ENCODE measurements at regions not wholly inside any gene's neighbourhood (a gene's known extent, or its start where the extent isn't known, plus 50 kb on each side); places are given as distances from the start of the nearest gene placed in this dataset.

DNA sequence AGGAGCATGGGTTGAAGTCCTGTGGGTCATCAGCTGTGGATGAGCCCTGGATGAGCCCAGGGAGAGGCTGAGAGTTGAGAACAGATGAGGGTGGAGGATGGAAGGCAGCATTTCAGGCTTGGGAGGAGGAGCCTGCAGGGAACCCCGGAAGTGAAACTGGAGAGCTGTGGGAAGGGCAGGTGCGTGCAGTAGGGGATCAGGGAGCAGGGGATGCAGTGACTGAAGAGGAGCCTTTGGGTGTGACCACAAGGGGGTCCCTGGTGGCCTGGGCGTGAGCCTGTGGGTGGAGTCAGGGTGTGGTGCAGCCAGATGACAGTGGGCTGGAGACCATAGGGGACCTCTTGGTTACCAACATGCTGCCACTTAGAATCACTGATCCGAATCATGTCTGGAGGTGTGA, 115.5 kb downstream of the PAPOLA start:
- no peak for DNase-seq (ENCODE audit: low read depth in 2 of 2)

- DNase-seq (ENCODE audit: low read depth in 2 of 2), result no peak
Observed at GRCh38 chr14:96622926-96623325, 120.7 kb downstream of the PAPOLA start.

- DNase-seq (ENCODE audit: low read depth in 2 of 2), result no peak
Observed at GRCh38 chr14:96623676-96624484, 121.7 kb downstream of the PAPOLA start.

GRCh38 chr14:96624661-96625425, 122.7 kb downstream of the PAPOLA start:
- no peak for DNase-seq (ENCODE audit: low read depth in 2 of 2)

- no peak for DNase-seq (ENCODE audit: low read depth in 2 of 2)
Observed at GRCh38 chr14:96625426-96625985, 123.3 kb downstream of the PAPOLA start.

DNA sequence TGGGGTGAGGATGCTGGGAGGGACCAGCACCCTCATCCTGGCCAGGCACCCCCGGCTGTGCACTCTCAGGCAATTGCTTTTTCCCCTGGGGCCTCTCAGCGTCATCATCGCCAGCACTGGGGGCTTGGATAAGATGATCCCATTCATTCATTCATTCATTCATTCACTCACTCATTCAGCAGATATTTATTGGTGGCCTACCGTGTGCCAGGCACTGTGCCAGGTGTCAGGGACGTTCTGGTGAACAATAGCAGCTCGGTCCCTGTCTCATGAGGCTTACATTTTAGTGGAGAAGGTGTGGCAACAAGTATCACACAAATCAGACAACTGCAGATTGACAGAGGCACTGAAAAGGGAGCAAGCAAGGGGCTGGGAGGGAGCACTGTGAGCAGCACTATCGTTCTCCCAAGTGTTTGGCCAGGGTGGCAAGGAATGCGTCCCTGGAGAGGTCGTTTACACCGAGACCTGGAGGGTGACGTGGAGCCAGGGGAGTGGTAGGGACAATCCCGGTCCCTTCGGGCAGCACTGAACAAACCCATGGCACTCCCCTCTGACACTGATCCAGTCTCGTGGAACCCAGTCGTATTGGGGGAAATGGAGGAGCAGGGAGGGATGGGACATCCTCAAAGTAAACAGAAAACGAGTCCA, 124.1 kb downstream of the PAPOLA start:
- DNase-seq (ENCODE audit: low read depth in 2 of 2), result no peak

DNA sequence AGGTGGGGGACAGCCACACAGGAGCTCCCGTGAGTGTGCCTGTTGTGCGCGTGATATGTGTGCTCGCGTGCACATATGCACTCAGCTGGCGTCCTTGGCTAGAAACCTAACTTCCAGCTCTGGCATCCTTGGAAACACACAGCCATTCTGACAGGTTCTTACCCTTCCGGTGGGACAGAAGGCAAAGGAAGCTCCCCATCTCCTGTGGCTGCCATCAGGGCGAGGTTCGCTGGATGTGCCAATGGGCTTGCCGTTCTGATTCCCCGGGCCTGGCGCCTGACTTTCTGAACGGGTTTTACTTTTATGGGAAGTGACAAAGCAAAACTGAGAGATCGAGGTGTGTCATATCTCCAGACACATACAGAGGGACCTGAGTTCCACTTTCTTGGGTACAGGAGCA, 124.7 kb downstream of the PAPOLA start:
- no peak for DNase-seq (ENCODE audit: low read depth in 2 of 2)

DNA sequence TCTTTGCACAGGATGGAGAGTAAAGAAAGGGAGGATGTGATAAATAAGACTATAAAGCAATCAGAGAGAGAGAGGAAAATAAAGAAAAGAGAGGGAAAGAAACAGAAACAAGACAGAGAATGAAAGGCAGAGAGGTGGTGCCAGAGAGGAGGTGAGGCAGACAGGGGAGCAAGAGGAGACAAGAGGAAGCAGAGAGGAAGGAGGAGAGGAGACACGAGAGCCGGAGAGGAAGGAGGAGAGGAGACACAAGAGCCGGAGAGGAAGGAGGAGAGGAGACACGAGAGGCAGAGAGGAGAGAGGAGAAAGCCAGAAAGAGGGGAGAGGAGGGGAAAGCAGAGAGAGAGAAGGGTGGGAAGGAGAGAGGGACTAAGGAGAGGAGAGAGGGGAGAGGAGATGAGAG, 125.2 kb downstream of the PAPOLA start:
- no peak for DNase-seq (ENCODE audit: low read depth in 2 of 2)

DNA sequence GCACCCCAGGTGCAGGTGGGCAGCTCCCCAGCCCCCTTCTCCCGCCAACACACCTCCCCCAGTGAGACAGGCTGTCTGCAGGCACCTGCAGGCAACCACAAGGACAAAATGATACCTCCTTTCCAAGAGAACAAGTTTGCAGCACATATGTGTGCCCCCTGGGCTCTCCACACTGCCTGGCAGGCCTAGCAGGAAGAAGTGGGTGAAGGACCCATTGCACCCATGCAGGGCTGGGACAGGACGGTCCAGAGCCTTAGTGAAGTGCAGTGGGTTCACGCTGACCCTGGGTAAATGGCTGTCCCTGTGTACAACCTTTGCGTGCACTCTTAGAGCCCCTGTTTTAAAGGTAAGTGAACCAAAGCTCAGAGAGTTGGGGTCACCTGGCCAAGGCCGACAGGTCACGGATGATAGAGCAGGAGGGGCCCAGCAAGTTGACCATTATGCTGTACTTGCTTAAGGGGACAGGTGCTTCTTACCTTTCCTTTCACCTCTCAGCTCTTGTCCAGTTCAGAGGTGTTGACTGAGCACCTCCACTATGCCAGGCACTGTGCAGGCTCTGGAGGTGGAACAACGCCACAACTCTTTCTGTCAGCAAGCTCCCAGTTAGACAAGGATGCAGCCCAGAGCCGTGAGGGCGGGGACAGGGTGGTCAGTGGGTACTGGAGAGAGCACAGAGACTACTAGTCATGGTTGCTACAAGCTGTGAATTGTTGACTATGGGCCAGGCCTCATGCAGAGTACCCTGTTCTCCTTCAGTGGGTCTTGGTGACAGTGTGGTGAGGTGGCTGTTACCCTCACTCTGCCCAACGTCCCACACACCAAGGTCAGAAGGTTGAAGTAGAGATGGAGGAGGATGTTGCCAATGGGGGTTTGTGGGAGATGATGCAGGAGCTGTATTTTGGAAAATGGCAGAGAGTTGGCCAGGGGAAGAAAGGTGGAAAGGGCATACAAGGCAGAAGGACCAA, 125.9 kb downstream of the PAPOLA start:
- DNase-seq (ENCODE audit: low read depth in 2 of 2), result no peak

DNA sequence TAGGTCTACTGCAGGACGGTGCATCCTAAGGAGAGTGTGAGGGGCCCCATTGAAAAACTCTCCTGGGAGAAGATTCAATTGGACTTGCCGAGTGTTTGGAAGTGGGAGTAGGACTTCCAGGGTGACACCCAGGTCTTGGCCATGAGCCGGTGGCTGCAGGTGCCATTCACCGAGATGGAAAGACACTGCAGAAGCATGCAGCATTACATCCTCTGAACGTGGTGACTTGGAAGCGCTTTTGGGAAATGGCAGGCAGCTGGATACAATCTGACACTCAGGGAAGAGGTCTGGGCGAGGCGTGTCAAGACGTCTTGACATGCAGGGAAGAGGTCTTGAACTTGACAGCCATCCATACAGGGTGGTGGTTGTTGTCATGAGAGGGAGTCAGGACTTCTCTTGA, 126.9 kb downstream of the PAPOLA start:
- DNase-seq (ENCODE audit: low read depth in 2 of 2), result no peak

DNA sequence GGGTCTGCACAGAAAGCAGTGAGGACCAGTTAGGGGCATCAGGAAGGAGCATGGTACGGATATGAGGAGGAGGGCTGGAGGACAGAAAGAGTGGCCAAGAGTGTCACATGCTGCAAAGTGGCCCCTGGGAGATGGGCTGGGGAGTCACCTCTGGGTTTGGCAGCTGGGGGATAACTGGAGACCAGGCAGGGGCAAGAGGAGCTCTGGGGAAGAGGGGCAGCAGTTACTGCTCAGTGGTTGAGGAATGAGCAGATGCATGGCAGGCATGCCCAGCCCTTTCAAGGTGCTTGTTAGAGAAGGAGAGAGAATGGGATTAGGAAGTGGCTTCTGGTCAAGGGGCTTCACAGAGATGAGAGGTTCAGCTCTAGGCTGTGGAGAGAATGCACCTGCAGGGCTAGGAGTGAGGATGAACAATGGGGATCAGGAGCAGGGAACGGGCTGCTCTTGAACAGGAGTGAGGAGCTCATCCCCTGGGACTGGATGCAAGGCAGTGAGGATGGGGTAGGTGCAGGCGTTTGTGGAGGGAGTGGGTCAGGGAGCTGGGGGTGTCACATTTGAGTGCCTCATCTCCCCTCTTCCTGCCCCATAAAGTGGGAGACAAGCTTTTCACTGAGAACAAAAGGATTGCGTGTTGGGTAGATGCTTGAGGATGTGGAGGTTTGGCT, 127.5 kb downstream of the PAPOLA start:
- DNase-seq (ENCODE audit: low read depth in 2 of 2), result no peak

DNA sequence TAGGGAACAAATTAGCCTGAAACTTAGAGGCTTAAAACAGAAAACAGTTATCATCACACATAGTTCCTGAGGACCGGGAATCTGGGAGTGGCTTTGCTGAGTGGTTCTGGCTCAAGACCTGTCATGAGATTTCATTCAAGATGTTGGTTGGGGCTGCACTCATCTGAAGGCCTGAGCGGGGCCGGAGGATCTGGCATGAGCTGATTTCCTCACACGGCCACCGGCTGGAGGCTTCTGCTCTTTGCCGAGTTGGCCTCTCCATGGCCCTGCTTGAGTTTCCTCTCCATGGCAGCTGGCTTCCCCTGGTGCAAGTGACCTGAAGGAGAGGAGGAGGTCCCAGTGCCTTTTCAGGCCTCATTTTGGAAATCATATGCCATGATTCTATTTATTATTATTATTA, 128.1 kb downstream of the PAPOLA start:
- no peak for DNase-seq (ENCODE audit: low read depth in 2 of 2)

GRCh38 chr14:96631030-96631429, 128.8 kb downstream of the PAPOLA start:
- no peak for DNase-seq (ENCODE audit: low read depth in 2 of 2)

GRCh38 chr14:96631621-96632362, 129.6 kb downstream of the PAPOLA start:
- no peak for DNase-seq (ENCODE audit: low read depth in 2 of 2)

DNA sequence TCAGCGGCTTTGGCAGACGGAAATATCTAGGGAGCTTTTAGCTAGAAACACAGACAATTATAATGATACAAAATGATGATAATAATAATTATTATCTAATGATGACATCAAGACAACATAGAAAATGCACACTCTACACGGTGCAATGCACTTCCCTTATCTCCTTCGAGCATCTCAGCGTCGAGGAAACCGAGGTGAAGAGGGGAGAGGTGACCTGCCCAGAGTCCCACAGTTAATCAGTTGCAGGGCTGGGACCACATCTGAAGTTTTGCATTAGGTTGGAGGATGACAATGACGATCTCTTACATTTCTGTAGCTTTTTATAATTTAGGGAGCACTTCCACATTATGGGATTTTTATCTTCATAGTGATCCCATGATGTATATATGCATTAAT, 130.2 kb downstream of the PAPOLA start:
- no peak for DNase-seq (ENCODE audit: low read depth in 2 of 2)

DNA sequence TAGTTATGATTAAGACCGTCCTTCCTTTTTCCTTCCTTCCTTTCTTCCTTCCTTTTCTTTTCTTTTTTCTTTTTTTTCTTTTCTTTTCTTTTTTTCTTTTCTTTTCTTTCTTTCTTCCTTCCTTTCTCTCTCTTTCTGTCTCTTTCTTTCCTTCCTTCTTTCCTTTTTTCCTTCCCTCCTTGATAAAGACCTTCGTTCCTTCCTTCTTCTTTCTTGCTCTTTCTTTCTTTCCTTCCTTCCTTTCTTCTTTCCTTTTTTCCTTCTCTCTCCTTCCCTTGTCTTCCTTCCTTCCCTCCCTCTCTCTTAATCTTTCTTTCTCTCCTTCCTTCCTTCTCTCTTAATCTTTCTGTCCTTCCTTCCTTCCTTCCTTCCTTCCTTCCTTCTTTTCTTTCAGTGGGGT, 130.9 kb downstream of the PAPOLA start:
- no peak for DNase-seq (ENCODE audit: low read depth in 2 of 2)

DNA sequence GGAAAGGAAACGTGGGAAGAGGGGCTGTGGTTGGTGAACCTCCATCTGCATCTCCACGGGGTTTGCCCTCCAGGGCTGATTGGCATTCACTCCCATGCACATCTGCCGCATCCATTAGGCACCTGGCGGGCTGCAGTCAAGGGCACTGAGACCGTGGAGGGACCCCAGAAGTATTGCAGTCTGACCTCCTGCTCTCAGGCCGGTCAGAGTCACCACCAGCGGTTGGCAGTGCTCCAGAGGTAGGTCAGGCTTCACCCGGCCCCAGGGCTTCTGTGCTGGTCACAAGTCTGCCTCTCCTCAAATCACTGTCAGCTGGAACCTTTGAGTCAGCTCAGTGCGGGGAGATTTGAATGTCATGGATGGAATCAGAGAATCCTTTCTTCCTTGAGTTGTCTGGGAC, 132.3 kb downstream of the PAPOLA start:
- DNase-seq (ENCODE audit: low read depth in 2 of 2), result no peak

DNA sequence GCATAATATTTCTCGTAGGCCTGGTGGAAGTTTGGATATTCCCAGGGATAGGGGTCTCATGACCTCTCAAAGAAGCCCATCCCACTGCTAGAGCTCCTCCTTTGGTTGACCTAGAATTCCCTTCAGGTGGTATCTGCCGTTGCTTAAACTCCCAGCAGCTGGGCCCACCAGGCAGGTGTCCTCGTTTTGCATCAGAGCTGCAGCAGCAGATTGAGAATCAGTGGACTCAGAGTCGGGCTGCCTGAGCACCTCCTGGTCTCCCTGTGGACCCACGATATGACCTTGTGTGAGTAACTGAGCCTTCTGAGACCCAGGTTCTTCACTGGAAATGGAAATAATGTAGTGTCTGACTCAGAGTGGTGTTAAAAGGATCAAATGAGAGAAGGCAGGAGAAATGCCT, 132.7 kb downstream of the PAPOLA start:
- DNase-seq (ENCODE audit: low read depth in 2 of 2), result no peak

DNA sequence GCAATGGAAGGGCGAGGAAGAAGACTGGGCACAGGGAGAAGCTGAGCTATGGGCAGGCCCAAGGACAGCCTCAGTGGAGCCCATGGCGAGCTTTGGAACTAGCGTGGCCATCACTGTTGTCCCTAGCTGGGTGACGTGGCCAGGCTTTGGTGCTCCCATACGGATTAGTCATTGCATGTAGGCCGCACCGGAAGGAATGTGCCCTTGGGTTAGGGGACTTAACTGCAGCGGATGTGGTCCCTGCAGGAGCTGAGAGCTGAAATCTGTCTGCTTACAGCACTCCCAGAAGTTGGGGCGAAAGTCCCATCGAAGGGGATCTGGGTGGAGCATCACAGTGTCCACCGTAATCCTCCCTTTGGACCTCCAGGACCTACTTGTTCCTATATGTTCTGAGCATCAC, 133.7 kb downstream of the PAPOLA start:
- no peak for DNase-seq (ENCODE audit: low read depth in 2 of 2)

DNA sequence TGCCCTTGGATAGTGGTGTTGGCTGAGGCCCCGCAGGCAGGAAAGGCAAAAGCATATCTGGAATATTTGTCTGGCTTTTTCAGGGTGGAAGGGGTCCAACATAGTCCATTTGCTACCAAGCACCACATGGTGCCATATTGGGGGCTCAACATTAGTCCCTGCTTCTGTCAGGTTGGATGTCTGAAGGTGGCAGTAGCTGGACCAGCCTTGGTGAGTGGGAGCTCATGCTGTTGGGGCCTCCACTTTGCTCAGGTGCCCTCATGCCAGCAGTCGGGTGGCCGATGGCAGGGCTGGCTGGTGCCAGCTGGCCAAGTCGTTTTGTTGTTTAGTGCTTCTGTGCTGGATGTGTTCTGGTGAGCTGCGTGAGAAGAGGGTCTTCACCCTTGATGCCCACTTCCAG, 135.3 kb downstream of the PAPOLA start:
- no peak for DNase-seq (ENCODE audit: low read depth in 2 of 2)
